Upper lobe of right lung (tissue), 1 donor: ENCODE measurements at regions not wholly inside any gene's neighbourhood (a gene's known extent, or its start where the extent isn't known, plus 50 kb on each side); places are given as distances from the start of the nearest gene placed in this dataset.

ENCODE experiments used
- ATAC-seq: fragments of 200-7000 bp; cut with Tn5 transposase; one replicate; pipeline ENCODE4 v1.9.1; 2020; ENCODE audit warnings: mild to moderate bottlenecking, moderate library complexity
- DNase-seq: peaks from one replicate; pipeline ENCODE4 v3.0.0-alpha.2; 2020
- H3K27ac ChIP-seq: fragments of 200-600 bp; one replicate; pipeline ENCODE4 v1.8.0; 2022
- H3K27me3 ChIP-seq: fragments of 200-600 bp; one replicate; pipeline ENCODE4 v1.8.0; 2022; ENCODE audit warnings: mild to moderate bottlenecking
- H3K36me3 ChIP-seq: fragments of 200-600 bp; one replicate; pipeline ENCODE4 v1.8.0; 2022
- H3K4me1 ChIP-seq: fragments of 200-600 bp; one replicate; pipeline ENCODE4 v1.8.0; 2022
- H3K4me3 ChIP-seq: fragments of 200-600 bp; one replicate; pipeline ENCODE4 v1.8.0; 2022; ENCODE audit warnings: mild to moderate bottlenecking
- H3K9me3 ChIP-seq: fragments of 200-600 bp; one replicate; pipeline ENCODE4 v1.8.0; 2022
- CTCF ChIP-seq: fragments of 200-600 bp; IDR thresholded peaks from one replicate; pipeline ENCODE4 v1.8.0; 2022; ENCODE audit warnings: antibody characterized with exemption
- intact Hi-C: fragments of 100-400 bp; cut with DNase I; formaldehyde crosslinking; loops from one replicate; pipeline ENCODE4 v1.11.0; 2022
- donor health status: DM: no; HTN: yes; CAD: no; lungs with severe emphysema.

GRCh38 chr5:29547236-29547865 is 1646.1 kb upstream of the CDH6 start:
- H3K36me3 ChIP-seq, result no peaks in the 10 kb centered on the region
- intact Hi-C loops, result no loop called here
- ATAC-seq (no peak), DNase-seq (no peak)
- no peak overlapping the region for H3K4me3 ChIP-seq
- H3K4me1 ChIP-seq, result no peaks in the 10 kb centered on the region
- no peaks in the 10 kb centered on the region for H3K27me3 ChIP-seq
- TF ChIP-seq CTCF, result no peak
- no peak overlapping the region for H3K27ac ChIP-seq
- no peaks in the 10 kb centered on the region for H3K9me3 ChIP-seq

GRCh38 chr5:29543501-29543900 is 1650.0 kb upstream of the CDH6 start:
- Histone ChIP-seq H3K27me3 (no peaks in the 10 kb centered on the region), H3K4me1 (no peaks in the 10 kb centered on the region), H3K36me3 (no peaks in the 10 kb centered on the region), H3K27ac (no peak overlapping the region), H3K9me3 (no peaks in the 10 kb centered on the region), H3K4me3 (no peak overlapping the region)
- DNase-seq (no peak), ATAC-seq (no peak)
- intact Hi-C loops, result no loop called here
- TF ChIP-seq CTCF, result no peak

GRCh38 chr5:29524227-29524626 is 1669.3 kb upstream of the CDH6 start:
- ATAC-seq (no peak), DNase-seq (no peak)
- Histone ChIP-seq H3K4me1 (no peaks in the 10 kb centered on the region), H3K9me3 (no peaks in the 10 kb centered on the region), H3K27me3 (no peaks in the 10 kb centered on the region), H3K4me3 (no peak overlapping the region), H3K36me3 (no peaks in the 10 kb centered on the region), H3K27ac (no peak overlapping the region)
- no peak for TF ChIP-seq CTCF
- intact Hi-C loops, result no loop called here

DNA sequence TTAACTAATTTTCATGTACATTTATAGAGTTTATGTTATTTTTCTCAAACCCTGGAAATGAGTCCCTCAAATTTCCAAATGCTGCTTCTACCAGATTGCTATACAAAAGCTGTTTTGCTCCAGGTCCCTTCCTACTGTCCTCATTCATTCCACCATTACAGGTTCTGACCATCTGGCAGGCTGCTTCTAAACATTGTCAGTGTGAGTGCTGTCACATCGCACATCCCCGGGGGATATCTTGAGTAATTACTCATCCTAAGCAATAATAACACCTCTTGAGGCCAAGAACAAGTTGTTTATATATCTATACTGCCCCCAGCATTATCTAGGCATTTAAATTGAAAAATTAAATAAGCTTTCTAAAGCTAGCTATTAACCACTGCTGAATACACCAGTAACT is 1675.3 kb upstream of the CDH6 start:
- no peaks in the 10 kb centered on the region for H3K4me1 ChIP-seq
- no peak for ATAC-seq
- H3K9me3 ChIP-seq, result no peaks in the 10 kb centered on the region
- H3K4me3 ChIP-seq, result no peak overlapping the region
- H3K27me3 ChIP-seq, result no peaks in the 10 kb centered on the region
- H3K36me3 ChIP-seq, result no peaks in the 10 kb centered on the region
- intact Hi-C loops, result no loop called here
- TF ChIP-seq CTCF, result no peak
- no peak for DNase-seq
- H3K27ac ChIP-seq, result no peak overlapping the region

DNA sequence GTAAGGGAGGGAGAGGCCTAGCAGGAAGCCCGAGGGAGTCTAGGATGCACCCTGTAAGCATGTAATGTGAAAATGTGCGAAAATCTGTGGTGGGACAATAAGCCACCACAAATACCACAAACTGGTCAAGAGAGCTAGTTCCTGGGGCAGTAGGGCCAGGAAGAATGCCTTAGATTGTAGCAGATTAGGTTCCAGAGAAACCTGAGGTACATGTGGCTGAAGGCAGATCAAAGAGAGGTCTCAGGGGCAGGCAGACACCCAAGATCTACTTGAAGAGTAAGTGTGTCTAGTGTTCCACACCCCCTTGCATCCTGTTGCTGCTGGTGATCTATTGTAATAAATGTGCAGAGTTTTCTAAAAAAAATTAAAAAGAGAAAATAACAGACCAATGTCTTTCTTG is 1677.3 kb upstream of the CDH6 start:
- no peak overlapping the region for H3K27ac ChIP-seq
- no peaks in the 10 kb centered on the region for H3K4me1 ChIP-seq
- no peak for TF ChIP-seq CTCF
- no peak for DNase-seq
- no peak overlapping the region for H3K4me3 ChIP-seq
- H3K9me3 ChIP-seq, result no peaks in the 10 kb centered on the region
- intact Hi-C loops, result no loop called here
- no peaks in the 10 kb centered on the region for H3K36me3 ChIP-seq
- no peak for ATAC-seq
- H3K27me3 ChIP-seq, result no peaks in the 10 kb centered on the region

- H3K4me1 ChIP-seq, result no peaks in the 10 kb centered on the region
- H3K27me3 ChIP-seq, result no peaks in the 10 kb centered on the region
- H3K4me3 ChIP-seq, result no peak overlapping the region
- H3K27ac ChIP-seq, result no peak overlapping the region
- DNase-seq, result no peak
- H3K36me3 ChIP-seq, result no peaks in the 10 kb centered on the region
- no peak for ATAC-seq
- H3K9me3 ChIP-seq, result no peaks in the 10 kb centered on the region
- intact Hi-C loops, result no loop called here
- TF ChIP-seq CTCF, result no peak
These were observed 1685.4 kb upstream of the CDH6 start for GRCh38 chr5:29508131-29508530.
